ENCODE measurements at regions not wholly inside any gene's neighbourhood (a gene's known extent, or its start where the extent isn't known, plus 50 kb on each side); places are given as distances from the start of the nearest gene placed in this dataset.

- no peaks in the 10 kb centered on the region for H3K27me3 ChIP-seq (ENCODE audit: low read length)
- H2AFZ ChIP-seq (ENCODE audit: low read length) = no peak overlapping the region
- no peaks in the 10 kb centered on the region for H3K9me2 ChIP-seq (replicated peaks; ENCODE audit: insufficient read depth, low read length)
- H3K4me3 ChIP-seq (ENCODE audit: low read length) = no peak overlapping the region
- no peaks in the 10 kb centered on the region for H4K20me1 ChIP-seq (ENCODE audit: insufficient read depth, low read depth, low read length)
- no peaks in the 10 kb centered on the region for H3K79me2 ChIP-seq (ENCODE audit: low read length)
- no peaks in the 10 kb centered on the region for H3K4me1 ChIP-seq (ENCODE audit: low read length)
- no peak overlapping the region for H3K9ac ChIP-seq (ENCODE audit: low read length)
- no peak overlapping the region for H3K27ac ChIP-seq (ENCODE audit: low read length)
- H3K36me3 ChIP-seq (ENCODE audit: insufficient read depth, low read length) = no peaks in the 10 kb centered on the region
- no peak overlapping the region for H3K4me2 ChIP-seq (ENCODE audit: low read depth, low read length, poor library complexity, severe bottlenecking)
- DNase-seq = no peak
- no peaks in the 10 kb centered on the region for H3K9me3 ChIP-seq (ENCODE audit: low read length)
These were observed 748.5 kb upstream of the CBLB start for GRCh38 chr3:106617276-106617675.

GRCh38 chr3:106620646-106621045 lies 751.8 kb upstream of the CBLB start:
- DNase-seq = no peak
- Histone ChIP-seq H3K79me2 (ENCODE audit: low read length) (no peaks in the 10 kb centered on the region), H3K4me1 (ENCODE audit: low read length) (no peaks in the 10 kb centered on the region), H3K4me3 (ENCODE audit: low read length) (no peak overlapping the region), H3K9me3 (ENCODE audit: low read length) (no peaks in the 10 kb centered on the region), H4K20me1 (ENCODE audit: insufficient read depth, low read depth, low read length) (no peaks in the 10 kb centered on the region), H3K9ac (ENCODE audit: low read length) (no peak overlapping the region), H3K4me2 (ENCODE audit: low read depth, low read length, poor library complexity, severe bottlenecking) (no peak overlapping the region), H2AFZ (ENCODE audit: low read length) (no peak overlapping the region), H3K27ac (ENCODE audit: low read length) (no peak overlapping the region), H3K9me2 (replicated peaks; ENCODE audit: insufficient read depth, low read length) (no peaks in the 10 kb centered on the region), H3K36me3 (ENCODE audit: insufficient read depth, low read length) (no peaks in the 10 kb centered on the region), H3K27me3 (ENCODE audit: low read length) (no peaks in the 10 kb centered on the region)

DNA sequence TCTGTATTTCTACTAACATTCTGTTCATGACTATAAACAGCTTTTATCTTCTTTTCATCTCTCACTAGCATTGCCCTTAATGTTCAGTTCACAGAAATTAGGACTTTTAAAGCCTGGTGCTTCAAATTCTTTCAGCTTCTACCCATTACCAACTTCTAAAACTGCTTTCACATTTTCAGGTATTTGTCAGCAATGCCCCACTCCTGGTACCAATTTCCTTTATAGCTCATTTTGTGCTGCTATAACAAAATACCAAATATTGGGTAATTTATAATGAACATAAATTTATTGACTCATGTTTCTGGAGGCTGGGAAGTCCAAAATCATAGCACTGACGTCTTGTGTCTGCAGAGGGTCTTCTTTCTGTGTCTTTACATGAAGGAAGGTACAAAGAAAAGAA lies 753.1 kb upstream of the CCDC54 start:
- no peaks in the 10 kb centered on the region for H3K9me2 ChIP-seq (replicated peaks; ENCODE audit: insufficient read depth, low read length)
- no peaks in the 10 kb centered on the region for H3K27me3 ChIP-seq (ENCODE audit: low read length)
- H2AFZ ChIP-seq (ENCODE audit: low read length) = no peak overlapping the region

GRCh38 chr3:106628407-106628806 lies 748.8 kb upstream of the CCDC54 start:
- H3K9me3 ChIP-seq (ENCODE audit: low read length) = no peaks in the 10 kb centered on the region
- no peaks in the 10 kb centered on the region for H4K20me1 ChIP-seq (ENCODE audit: insufficient read depth, low read depth, low read length)
- H3K9ac ChIP-seq (ENCODE audit: low read length) = no peak overlapping the region
- no peaks in the 10 kb centered on the region for H3K27me3 ChIP-seq (ENCODE audit: low read length)
- no peak overlapping the region for H3K4me3 ChIP-seq (ENCODE audit: low read length)
- H3K4me1 ChIP-seq (ENCODE audit: low read length) = no peaks in the 10 kb centered on the region
- H3K79me2 ChIP-seq (ENCODE audit: low read length) = no peaks in the 10 kb centered on the region
- H3K9me2 ChIP-seq (replicated peaks; ENCODE audit: insufficient read depth, low read length) = no peaks in the 10 kb centered on the region
- no peak overlapping the region for H2AFZ ChIP-seq (ENCODE audit: low read length)
- DNase-seq = no peak
- no peak overlapping the region for H3K4me2 ChIP-seq (ENCODE audit: low read depth, low read length, poor library complexity, severe bottlenecking)
- no peak overlapping the region for H3K27ac ChIP-seq (ENCODE audit: low read length)
- no peaks in the 10 kb centered on the region for H3K36me3 ChIP-seq (ENCODE audit: insufficient read depth, low read length)

More for the DNA sequence above, 753.1 kb upstream of the CCDC54 start:
- Histone ChIP-seq H3K27ac (ENCODE audit: low read length) (no peak overlapping the region), H3K4me3 (ENCODE audit: low read length) (no peak overlapping the region), H3K9me3 (ENCODE audit: low read length) (no peaks in the 10 kb centered on the region), H3K79me2 (ENCODE audit: low read length) (no peaks in the 10 kb centered on the region), H3K9ac (ENCODE audit: low read length) (no peak overlapping the region), H3K36me3 (ENCODE audit: insufficient read depth, low read length) (no peaks in the 10 kb centered on the region), H3K4me2 (ENCODE audit: low read depth, low read length, poor library complexity, severe bottlenecking) (no peak overlapping the region), H4K20me1 (ENCODE audit: insufficient read depth, low read depth, low read length) (no peaks in the 10 kb centered on the region), H3K4me1 (ENCODE audit: low read length) (no peaks in the 10 kb centered on the region)
- no peak for DNase-seq

- H3K9me2 ChIP-seq (replicated peaks; ENCODE audit: insufficient read depth, low read length) = no peaks in the 10 kb centered on the region
- no peaks in the 10 kb centered on the region for H3K79me2 ChIP-seq (ENCODE audit: low read length)
- no peaks in the 10 kb centered on the region for H4K20me1 ChIP-seq (ENCODE audit: insufficient read depth, low read depth, low read length)
- no peak overlapping the region for H3K4me3 ChIP-seq (ENCODE audit: low read length)
- H2AFZ ChIP-seq (ENCODE audit: low read length) = no peak overlapping the region
- no peak for DNase-seq
- no peaks in the 10 kb centered on the region for H3K36me3 ChIP-seq (ENCODE audit: insufficient read depth, low read length)
- no peak overlapping the region for H3K4me2 ChIP-seq (ENCODE audit: low read depth, low read length, poor library complexity, severe bottlenecking)
- H3K9me3 ChIP-seq (ENCODE audit: low read length) = no peaks in the 10 kb centered on the region
- no peak overlapping the region for H3K9ac ChIP-seq (ENCODE audit: low read length)
- H3K4me1 ChIP-seq (ENCODE audit: low read length) = no peaks in the 10 kb centered on the region
- H3K27ac ChIP-seq (ENCODE audit: low read length) = no peak overlapping the region
- H3K27me3 ChIP-seq (ENCODE audit: low read length) = no peaks in the 10 kb centered on the region
These were observed 747.9 kb upstream of the CCDC54 start for GRCh38 chr3:106629215-106629832.

GRCh38 chr3:106631373-106632108 lies 745.7 kb upstream of the CCDC54 start:
- no peaks in the 10 kb centered on the region for H3K9me2 ChIP-seq (replicated peaks; ENCODE audit: insufficient read depth, low read length)
- no peaks in the 10 kb centered on the region for H3K36me3 ChIP-seq (ENCODE audit: insufficient read depth, low read length)
- H3K9ac ChIP-seq (ENCODE audit: low read length) = no peak overlapping the region
- H3K9me3 ChIP-seq (ENCODE audit: low read length) = no peaks in the 10 kb centered on the region
- H3K27ac ChIP-seq (ENCODE audit: low read length) = no peak overlapping the region
- no peak for DNase-seq
- H2AFZ ChIP-seq (ENCODE audit: low read length) = no peak overlapping the region
- H3K4me1 ChIP-seq (ENCODE audit: low read length) = no peaks in the 10 kb centered on the region
- H3K27me3 ChIP-seq (ENCODE audit: low read length) = no peaks in the 10 kb centered on the region
- H3K79me2 ChIP-seq (ENCODE audit: low read length) = no peaks in the 10 kb centered on the region
- H3K4me3 ChIP-seq (ENCODE audit: low read length) = no peak overlapping the region
- H3K4me2 ChIP-seq (ENCODE audit: low read depth, low read length, poor library complexity, severe bottlenecking) = no peak overlapping the region
- H4K20me1 ChIP-seq (ENCODE audit: insufficient read depth, low read depth, low read length) = no peaks in the 10 kb centered on the region

- Histone ChIP-seq H3K4me3 (ENCODE audit: low read length) (no peak overlapping the region), H3K9me3 (ENCODE audit: low read length) (no peaks in the 10 kb centered on the region), H3K27ac (ENCODE audit: low read length) (no peak overlapping the region), H3K4me1 (ENCODE audit: low read length) (no peaks in the 10 kb centered on the region), H2AFZ (ENCODE audit: low read length) (no peak overlapping the region), H3K4me2 (ENCODE audit: low read depth, low read length, poor library complexity, severe bottlenecking) (no peak overlapping the region), H4K20me1 (ENCODE audit: insufficient read depth, low read depth, low read length) (no peaks in the 10 kb centered on the region), H3K9ac (ENCODE audit: low read length) (no peak overlapping the region), H3K9me2 (replicated peaks; ENCODE audit: insufficient read depth, low read length) (no peaks in the 10 kb centered on the region), H3K79me2 (ENCODE audit: low read length) (no peaks in the 10 kb centered on the region), H3K36me3 (ENCODE audit: insufficient read depth, low read length) (no peaks in the 10 kb centered on the region), H3K27me3 (ENCODE audit: low read length) (no peaks in the 10 kb centered on the region)
- no peak for DNase-seq
These were observed 742.0 kb upstream of the CCDC54 start for GRCh38 chr3:106635271-106635670.

DNA sequence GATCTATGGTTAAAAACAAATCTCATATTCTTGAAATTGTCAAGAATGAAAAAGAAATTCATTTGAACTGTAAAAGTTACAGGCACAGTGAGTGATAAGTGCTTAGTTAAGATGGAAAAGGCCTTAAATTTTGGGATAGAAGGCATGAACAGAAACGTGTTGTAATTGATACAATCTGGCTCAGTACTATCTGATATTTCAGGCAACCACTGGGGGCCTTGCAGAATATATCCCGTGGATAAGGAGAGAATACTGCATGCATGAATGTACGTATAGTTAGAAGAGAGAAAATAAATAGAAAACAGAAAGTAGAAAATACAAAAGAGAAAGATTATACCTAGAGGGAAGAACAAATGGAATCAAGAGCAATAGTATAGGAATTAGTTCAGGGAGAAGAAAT lies 741.4 kb upstream of the CCDC54 start:
- Histone ChIP-seq H3K36me3 (ENCODE audit: insufficient read depth, low read length) (no peaks in the 10 kb centered on the region), H2AFZ (ENCODE audit: low read length) (no peak overlapping the region), H3K9me2 (replicated peaks; ENCODE audit: insufficient read depth, low read length) (no peaks in the 10 kb centered on the region), H4K20me1 (ENCODE audit: insufficient read depth, low read depth, low read length) (no peaks in the 10 kb centered on the region), H3K9me3 (ENCODE audit: low read length) (no peaks in the 10 kb centered on the region), H3K4me3 (ENCODE audit: low read length) (no peak overlapping the region), H3K4me2 (ENCODE audit: low read depth, low read length, poor library complexity, severe bottlenecking) (no peak overlapping the region), H3K79me2 (ENCODE audit: low read length) (no peaks in the 10 kb centered on the region), H3K9ac (ENCODE audit: low read length) (no peak overlapping the region), H3K27me3 (ENCODE audit: low read length) (no peaks in the 10 kb centered on the region), H3K27ac (ENCODE audit: low read length) (no peak overlapping the region), H3K4me1 (ENCODE audit: low read length) (no peaks in the 10 kb centered on the region)
- no peak for DNase-seq

All from Karpas-422 (cell line).